SK-N-SH (cell line): ENCODE measurements at regions not wholly inside any gene's neighbourhood (a gene's known extent, or its start where the extent isn't known, plus 50 kb on each side); places are given as distances from the start of the nearest gene placed in this dataset.

Source experiments
- REST ChIP-seq: IDR thresholded peaks from 2 replicates; pipeline ENCODE4 v1.6.1; 2012; ENCODE audit warnings: mild to moderate bottlenecking, low read depth, low read length, moderate library complexity
- TF ChIP-seq, protein P1 (sequence below): fragments of 200-600 bp; sonication (generic); IDR thresholded peaks from 2 replicates; pipeline ENCODE4 v1.6.1; 2017; ENCODE audit warnings: antibody characterized with exemption, mild to moderate bottlenecking, moderate library complexity

DNA sequence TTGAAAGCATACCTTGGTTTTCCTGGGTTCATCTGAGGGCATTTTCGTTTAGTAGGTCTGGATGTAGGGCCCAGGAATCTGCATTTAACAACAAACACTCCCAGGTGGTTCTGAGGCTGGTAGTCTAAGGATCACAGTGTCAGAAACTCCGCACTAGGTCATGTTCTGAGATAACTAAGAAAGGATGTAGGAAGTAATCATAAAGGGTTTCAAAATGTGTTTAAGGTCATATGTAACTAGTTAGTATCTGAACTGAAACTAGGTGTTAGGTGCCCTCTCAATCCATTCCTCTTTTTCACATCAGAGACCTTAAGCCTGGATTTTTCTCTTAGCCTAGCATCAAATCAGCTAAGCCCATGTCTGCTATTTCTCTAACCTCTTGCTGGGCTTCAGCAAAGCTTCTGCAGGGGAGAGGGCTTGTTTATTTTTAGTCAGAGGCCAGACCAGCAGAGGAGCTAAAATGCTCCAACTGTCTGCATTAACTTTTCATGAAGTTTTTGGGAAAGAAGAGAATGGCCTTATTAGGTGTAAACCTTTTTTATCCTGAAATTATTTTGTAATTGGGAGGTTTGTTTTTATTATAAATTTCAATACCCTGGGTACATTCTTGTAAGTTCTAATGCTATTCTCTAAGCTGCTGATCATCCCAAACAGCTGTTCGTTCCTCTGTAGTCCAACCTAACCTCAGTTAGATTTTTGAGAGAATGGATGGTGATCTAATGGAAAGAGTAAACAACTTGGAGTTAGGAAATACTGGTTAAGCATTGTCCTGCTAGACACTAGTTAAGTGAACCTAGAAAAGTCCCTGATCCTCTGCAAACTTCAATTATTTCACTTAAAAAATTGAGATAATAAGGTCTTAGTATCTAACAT lies 262.8 kb upstream of the RFC3 start:
- TF ChIP-seq, protein P1, sequence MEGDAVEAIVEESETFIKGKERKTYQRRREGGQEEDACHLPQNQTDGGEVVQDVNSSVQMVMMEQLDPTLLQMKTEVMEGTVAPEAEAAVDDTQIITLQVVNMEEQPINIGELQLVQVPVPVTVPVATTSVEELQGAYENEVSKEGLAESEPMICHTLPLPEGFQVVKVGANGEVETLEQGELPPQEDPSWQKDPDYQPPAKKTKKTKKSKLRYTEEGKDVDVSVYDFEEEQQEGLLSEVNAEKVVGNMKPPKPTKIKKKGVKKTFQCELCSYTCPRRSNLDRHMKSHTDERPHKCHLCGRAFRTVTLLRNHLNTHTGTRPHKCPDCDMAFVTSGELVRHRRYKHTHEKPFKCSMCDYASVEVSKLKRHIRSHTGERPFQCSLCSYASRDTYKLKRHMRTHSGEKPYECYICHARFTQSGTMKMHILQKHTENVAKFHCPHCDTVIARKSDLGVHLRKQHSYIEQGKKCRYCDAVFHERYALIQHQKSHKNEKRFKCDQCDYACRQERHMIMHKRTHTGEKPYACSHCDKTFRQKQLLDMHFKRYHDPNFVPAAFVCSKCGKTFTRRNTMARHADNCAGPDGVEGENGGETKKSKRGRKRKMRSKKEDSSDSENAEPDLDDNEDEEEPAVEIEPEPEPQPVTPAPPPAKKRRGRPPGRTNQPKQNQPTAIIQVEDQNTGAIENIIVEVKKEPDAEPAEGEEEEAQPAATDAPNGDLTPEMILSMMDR = no peak
- TF ChIP-seq REST = no peak
